GM12873 (cell line): ENCODE measurements at regions not wholly inside any gene's neighbourhood (a gene's known extent, or its start where the extent isn't known, plus 50 kb on each side); places are given as distances from the start of the nearest gene placed in this dataset.

Experiments
- CTCF ChIP-seq: IDR thresholded peaks from 2 replicates; pipeline ENCODE4 v1.5.1; 2012; ENCODE audit warnings: low read depth, mild to moderate bottlenecking, moderate library complexity, low read length, control low read depth; ENCODE audit not compliant: insufficient read depth; ENCODE audit errors: missing control alignments

GRCh38 chr14:43669355-43669754, 837.7 kb downstream of the FSCB start:
- TF ChIP-seq CTCF: no peak

- TF ChIP-seq CTCF: no peak
Measured at GRCh38 chr14:43665570-43666267, 841.4 kb downstream of the FSCB start.

DNA sequence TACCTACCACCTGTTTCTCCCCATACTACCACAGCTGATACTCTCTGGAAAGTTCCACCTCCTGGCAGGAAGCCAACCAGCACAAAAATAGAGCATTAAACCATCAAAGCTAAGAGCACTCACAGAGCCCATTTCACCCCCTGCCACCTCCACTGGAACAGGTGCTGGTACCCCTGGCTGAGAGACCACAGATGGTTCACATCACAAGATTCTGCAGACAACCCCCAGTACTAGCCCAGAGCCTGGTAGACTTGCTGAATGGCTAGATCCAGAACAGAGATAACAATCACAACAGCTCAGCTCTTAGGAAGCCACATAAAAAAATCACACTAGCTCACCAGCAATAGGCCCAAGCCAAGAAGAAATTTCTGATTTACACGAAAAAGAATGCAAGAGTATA, 855.2 kb downstream of the FSCB start:
- no peak for TF ChIP-seq CTCF

DNA sequence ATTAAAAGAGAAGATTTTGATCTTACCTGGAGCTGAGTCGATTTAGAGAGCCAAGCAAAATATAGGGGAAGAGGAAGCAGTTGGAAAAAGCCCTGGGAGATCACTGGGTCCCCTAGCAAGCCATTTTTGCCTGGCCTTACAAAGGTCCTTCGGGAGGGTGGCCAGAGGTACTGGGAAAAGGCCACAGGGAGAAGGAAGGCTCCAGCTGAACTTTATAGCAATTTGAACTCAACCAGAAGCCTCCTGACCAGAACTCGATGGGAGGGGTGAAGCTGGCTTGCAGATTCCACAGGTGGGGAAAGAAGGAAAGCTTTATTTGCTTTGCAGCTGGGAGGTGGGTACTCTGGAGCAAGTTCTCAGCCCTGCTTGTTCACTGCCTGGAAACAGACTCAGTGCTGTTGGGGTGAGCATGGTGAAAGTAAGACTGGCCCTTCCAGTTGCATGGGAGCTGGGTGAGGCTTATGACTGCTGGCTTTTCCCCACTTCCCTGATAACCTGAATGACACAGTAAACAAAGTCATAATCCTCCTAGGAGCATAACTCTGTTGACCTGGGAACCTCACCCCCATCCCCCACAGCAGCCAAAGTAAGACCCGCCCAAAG, 855.8 kb downstream of the FSCB start:
- no peak for TF ChIP-seq CTCF

- TF ChIP-seq CTCF: no peak
Measured at GRCh38 chr14:43649508-43649907, 857.6 kb downstream of the FSCB start.

DNA sequence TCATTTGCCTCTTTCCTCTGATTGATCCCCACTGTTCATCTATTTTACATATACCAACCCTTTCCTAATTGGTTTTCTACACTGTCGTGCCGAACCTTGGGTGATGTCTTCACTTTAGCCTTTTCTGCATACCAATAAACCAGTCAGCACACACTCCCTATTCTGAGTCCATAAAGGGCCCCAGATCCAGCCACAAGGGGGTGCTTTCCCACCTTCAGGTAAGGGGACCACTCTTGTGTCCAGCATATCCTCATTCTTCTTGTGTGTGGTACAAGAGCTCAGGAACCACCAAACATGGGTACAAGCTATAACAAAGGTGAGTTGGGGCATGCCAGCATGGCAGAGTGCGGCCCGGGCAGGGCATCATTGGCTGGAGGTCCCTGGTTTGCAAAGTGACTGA, 859.8 kb downstream of the FSCB start:
- TF ChIP-seq CTCF: no peak

DNA sequence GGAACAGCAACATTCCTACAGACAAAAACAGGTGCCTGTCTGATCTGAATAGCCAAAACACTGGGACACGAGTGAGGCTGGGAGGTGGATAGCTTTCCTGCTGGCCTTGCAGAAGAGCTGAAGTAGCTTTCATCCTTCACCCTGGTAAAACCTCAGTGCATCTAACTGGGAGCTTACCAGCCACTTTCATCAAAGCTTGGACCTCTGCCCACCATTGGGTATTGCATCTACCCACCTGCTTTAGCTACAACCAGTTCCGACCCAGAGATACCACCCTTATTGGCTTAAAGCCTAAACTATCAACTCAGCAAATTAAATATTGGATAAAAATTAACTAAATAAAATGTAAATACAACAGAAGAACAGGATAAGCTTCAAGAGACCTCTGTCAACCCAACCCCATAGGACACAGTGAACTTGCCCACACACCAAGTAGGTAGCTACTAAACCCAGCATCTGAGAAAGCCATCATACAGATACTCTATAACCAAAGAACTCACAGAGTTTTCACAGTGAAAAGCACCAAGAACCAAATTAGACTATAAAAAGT, 866.3 kb downstream of the FSCB start:
- no peak for TF ChIP-seq CTCF
